ENCODE measurements at regions not wholly inside any gene's neighbourhood (a gene's known extent, or its start where the extent isn't known, plus 50 kb on each side); places are given as distances from the start of the nearest gene placed in this dataset.
"Not testable (repeated sequence)": the region's sequence is repeated elsewhere in the genome, so short reads cannot be mapped to it uniquely, and the experiment has no call there.

DNA sequence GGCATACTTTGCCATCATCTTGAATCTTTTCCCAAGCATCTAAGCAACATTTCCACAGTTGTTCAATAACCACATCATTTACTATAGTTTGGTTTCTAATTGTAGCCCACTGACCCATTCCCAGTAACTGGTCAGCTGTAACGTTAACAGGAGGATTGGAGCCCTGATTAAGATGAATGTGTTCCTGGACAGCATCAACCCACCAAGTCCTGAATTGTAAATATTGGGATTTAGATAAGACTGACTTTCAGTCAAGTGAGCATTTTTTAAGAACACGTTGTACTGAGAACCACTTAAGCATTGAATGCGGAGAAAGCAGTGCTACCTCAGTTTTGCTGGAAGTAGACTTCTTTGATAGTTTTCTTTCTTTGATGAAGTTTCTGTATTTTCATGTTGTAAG is 53.3 kb upstream of the ARL4D start:
- peaks cover 7 to 27% (median 8%) of the 10 kb centered on the region in 3 donors for H3K4me1 ChIP-seq (ENCODE audit: control insufficient read depth in 3 of 3, insufficient read depth in 3 of 3, low read length in 3 of 3)
- not testable (repeated sequence) for H3K4me3 ChIP-seq (ENCODE audit: low read length in 3 of 3); H3K36me3 ChIP-seq (ENCODE audit: control insufficient read depth in 3 of 3, insufficient read depth in 3 of 3, low read length in 3 of 3); H3K9ac ChIP-seq (ENCODE audit: low read depth in 1 of 3, low read length in 3 of 3); H3K9me3 ChIP-seq (ENCODE audit: control insufficient read depth in 3 of 3, low read length in 3 of 3); H3K27me3 ChIP-seq (ENCODE audit: control insufficient read depth in 3 of 3, insufficient read depth in 3 of 3, low read length in 3 of 3); H3K27ac ChIP-seq (ENCODE audit: low read depth, low read length)

DNA sequence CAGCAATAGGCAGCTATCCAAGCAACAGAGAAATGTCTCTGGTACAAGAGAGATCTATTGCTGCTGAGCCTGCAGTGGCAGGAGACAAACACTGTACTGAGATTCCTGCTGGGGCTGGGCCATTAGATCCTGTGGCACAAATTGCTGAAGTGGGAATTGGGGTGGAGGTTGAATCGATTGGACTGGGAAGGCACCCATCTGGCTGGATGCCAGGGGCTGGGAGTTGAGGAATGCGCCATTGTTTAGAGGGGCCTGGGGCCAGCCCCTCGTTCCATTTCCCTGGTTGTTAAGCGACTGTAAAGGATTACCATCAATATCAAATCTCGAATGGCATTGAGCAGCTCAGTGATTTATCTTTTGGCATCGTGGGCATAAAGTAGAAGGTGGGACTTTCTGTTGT is 54.1 kb upstream of the ARL4D start:
- no peak overlapping the region for H3K4me3 ChIP-seq (ENCODE audit: low read length in 3 of 3)
- H3K36me3 ChIP-seq (ENCODE audit: control insufficient read depth in 3 of 3, insufficient read depth in 3 of 3, low read length in 3 of 3) = peaks cover 0 to 4% (median 0%) of the 10 kb centered on the region in 3 donors
- H3K4me1 ChIP-seq (ENCODE audit: control insufficient read depth in 3 of 3, insufficient read depth in 3 of 3, low read length in 3 of 3) = peaks cover 7 to 27% (median 8%) of the 10 kb centered on the region in 3 donors
- no peak overlapping the region for H3K9ac ChIP-seq (ENCODE audit: low read depth in 1 of 3, low read length in 3 of 3)
- no peak overlapping the region for H3K27ac ChIP-seq (ENCODE audit: low read depth, low read length)
- H3K27me3 ChIP-seq (ENCODE audit: control insufficient read depth in 3 of 3, insufficient read depth in 3 of 3, low read length in 3 of 3) = no peaks in the 10 kb centered on the region
- peaks cover 0 to 7% (median 7%) of the 10 kb centered on the region in 3 donors for H3K9me3 ChIP-seq (ENCODE audit: control insufficient read depth in 3 of 3, low read length in 3 of 3)

DNA sequence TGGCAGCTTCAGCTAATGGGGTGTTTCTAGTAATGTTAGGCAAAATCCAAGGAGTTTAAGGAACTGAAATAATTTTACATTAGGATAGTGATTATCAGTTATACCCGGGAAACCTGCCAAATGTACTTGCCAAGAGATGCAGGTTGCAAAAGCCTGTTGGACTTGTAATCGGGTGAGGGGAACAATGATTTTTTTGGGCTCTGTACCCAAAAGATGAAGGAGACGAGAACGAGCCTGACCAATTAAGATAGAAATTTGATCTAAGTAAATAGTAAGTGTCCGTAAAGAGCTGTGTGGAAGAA is 56.3 kb upstream of the ARL4D start:
- H3K9ac ChIP-seq (ENCODE audit: low read depth in 1 of 3, low read length in 3 of 3) = peak overlapping the region in 1 of 3 donors; percentile 18
- H3K27ac ChIP-seq (ENCODE audit: low read depth, low read length) = no peak overlapping the region
- H3K27me3 ChIP-seq (ENCODE audit: control insufficient read depth in 3 of 3, insufficient read depth in 3 of 3, low read length in 3 of 3) = no peaks in the 10 kb centered on the region
- H3K4me1 ChIP-seq (ENCODE audit: control insufficient read depth in 3 of 3, insufficient read depth in 3 of 3, low read length in 3 of 3) = peaks cover 8 to 31% (median 10%) of the 10 kb centered on the region in 3 donors
- H3K4me3 ChIP-seq (ENCODE audit: low read length in 3 of 3) = no peak overlapping the region
- no peaks in the 10 kb centered on the region for H3K36me3 ChIP-seq (ENCODE audit: control insufficient read depth in 3 of 3, insufficient read depth in 3 of 3, low read length in 3 of 3)
- peaks cover 0 to under 1% (median 0%) of the 10 kb centered on the region in 3 donors for H3K9me3 ChIP-seq (ENCODE audit: control insufficient read depth in 3 of 3, low read length in 3 of 3)

DNA sequence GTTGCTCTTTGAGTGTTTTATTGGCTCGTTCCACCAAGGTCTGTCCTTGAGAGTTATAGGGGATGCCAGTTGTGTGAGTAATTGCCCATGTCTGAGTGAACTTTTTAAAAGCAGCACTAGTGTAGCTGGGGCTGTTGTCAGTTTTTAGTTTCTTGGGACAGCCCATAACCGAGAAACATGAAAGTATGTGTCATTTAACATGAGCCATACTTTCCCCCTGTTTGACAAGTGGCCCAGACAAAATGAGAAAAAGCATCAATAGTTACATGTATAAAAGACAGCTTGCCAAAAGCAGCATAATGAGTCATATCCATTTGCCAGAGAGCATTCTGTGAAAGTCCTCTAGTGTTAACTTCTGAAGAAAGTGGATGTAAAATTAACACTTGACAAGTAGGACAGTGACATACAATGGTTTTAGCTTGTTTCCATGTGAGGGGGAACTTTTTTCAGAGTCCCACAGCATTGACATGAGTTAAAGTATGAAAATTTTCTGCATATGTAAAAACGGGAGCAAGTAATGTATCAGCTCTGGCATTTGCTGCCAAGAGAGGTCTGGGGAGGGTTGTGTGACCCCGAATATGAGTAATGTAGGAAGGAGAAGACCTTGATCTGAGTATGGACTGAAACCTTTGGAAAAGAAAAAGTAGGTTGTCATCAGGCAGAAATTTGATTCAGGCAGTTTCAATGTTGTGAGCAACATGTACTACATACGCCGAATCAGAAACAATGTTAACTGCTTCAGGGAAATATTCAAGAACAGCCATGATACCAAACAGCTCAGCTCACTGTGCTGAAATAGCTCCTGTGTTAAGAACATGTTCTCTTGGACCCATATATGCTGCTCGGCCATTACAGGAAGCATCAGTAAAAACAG is 56.8 kb upstream of the ARL4D start:
- Histone ChIP-seq H3K9me3 (ENCODE audit: control insufficient read depth in 3 of 3, low read length in 3 of 3) (no peaks in the 10 kb centered on the region), H3K27ac (ENCODE audit: low read depth, low read length) (peak overlapping the region; percentile 22), H3K4me1 (ENCODE audit: control insufficient read depth in 3 of 3, insufficient read depth in 3 of 3, low read length in 3 of 3) (peaks cover 8 to 31% (median 10%) of the 10 kb centered on the region in 3 donors), H3K27me3 (ENCODE audit: control insufficient read depth in 3 of 3, insufficient read depth in 3 of 3, low read length in 3 of 3) (no peaks in the 10 kb centered on the region), H3K4me3 (ENCODE audit: low read length in 3 of 3) (no peak overlapping the region), H3K36me3 (ENCODE audit: control insufficient read depth in 3 of 3, insufficient read depth in 3 of 3, low read length in 3 of 3) (no peaks in the 10 kb centered on the region), H3K9ac (ENCODE audit: low read depth in 1 of 3, low read length in 3 of 3) (peak overlapping the region in 2 of 3 donors; percentile 8 to 18)

DNA sequence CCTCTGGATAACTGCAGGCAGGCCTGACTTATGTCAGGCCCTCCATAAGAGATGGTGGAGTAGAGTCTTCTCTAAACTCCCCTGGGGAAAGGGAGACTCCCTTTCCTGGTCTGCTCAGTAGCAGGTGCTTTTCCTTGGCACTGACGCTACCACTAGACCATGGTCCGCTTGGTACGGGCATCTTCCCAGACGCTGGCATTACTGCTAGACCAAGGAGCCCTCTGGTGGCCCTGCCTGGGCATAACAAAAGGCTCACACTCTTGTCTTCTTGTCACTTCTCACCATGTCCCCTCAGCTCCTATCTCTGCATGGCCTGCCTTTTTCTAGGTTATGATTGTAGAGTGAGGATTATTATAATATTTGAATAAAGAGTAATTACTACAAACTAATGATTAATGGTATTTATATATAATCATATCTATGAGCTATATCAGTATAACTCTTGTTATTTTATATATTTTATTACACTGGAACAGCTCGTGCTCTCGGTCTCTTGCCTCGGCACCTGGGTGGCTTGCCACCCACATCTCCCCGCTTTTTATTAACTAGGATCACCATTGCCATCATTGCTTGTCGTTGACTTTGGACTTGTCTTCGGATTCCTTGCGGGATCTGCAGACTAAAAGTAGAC is 59.8 kb upstream of the ARL4D start:
- Histone ChIP-seq H3K9me3 (ENCODE audit: control insufficient read depth in 3 of 3, low read length in 3 of 3) (no peaks in the 10 kb centered on the region), H3K36me3 (ENCODE audit: control insufficient read depth in 3 of 3, insufficient read depth in 3 of 3, low read length in 3 of 3) (no peaks in the 10 kb centered on the region), H3K4me1 (ENCODE audit: control insufficient read depth in 3 of 3, insufficient read depth in 3 of 3, low read length in 3 of 3) (peaks cover 6 to 25% (median 11%) of the 10 kb centered on the region in 3 donors), H3K9ac (ENCODE audit: low read depth in 1 of 3, low read length in 3 of 3) (no peak overlapping the region), H3K27me3 (ENCODE audit: control insufficient read depth in 3 of 3, insufficient read depth in 3 of 3, low read length in 3 of 3) (no peaks in the 10 kb centered on the region), H3K4me3 (ENCODE audit: low read length in 3 of 3) (no peak overlapping the region), H3K27ac (ENCODE audit: low read depth, low read length) (no peak overlapping the region)

DNA sequence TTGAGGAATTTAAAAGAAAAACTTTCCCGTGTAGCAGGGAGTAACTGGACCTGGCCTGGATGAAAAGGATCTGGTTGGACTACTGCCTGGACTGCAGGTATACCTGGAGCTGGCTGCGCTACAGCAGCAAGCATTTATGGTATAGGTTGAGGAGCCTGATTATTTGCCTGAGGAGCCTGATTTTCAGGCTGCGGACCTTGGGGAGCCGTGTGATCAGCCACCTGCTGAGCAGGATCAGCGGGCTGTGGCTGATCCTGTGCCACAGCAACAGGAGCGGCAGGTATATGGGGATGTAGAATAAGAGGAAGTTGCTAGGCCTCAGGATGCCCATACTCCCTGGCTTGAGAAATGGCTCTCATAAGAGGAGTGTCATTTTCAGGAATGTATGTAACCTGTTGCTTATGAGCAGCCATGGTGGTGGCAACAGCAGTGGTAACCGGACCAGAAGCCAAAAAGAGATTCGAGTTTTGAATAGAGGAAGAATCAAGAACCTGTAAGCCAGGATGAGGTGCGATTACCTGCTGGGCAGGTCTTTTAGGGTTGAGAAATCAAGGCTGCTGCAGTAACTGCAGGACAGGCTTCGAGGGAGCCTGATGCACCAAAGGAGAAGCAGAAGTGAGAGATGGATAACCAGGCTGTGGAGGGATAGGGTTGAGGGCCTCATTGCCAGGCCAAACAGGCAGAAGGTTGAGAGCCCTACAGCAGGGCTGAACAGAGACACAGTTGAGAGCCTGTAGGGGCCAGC is 60.9 kb upstream of the ARL4D start:
- no peak overlapping the region for H3K4me3 ChIP-seq (ENCODE audit: low read length in 3 of 3)
- H3K9me3 ChIP-seq (ENCODE audit: control insufficient read depth in 3 of 3, low read length in 3 of 3) = no peaks in the 10 kb centered on the region
- no peaks in the 10 kb centered on the region for H3K27me3 ChIP-seq (ENCODE audit: control insufficient read depth in 3 of 3, insufficient read depth in 3 of 3, low read length in 3 of 3)
- peaks cover 12 to 27% (median 16%) of the 10 kb centered on the region in 3 donors for H3K4me1 ChIP-seq (ENCODE audit: control insufficient read depth in 3 of 3, insufficient read depth in 3 of 3, low read length in 3 of 3)
- no peaks in the 10 kb centered on the region for H3K36me3 ChIP-seq (ENCODE audit: control insufficient read depth in 3 of 3, insufficient read depth in 3 of 3, low read length in 3 of 3)
- H3K27ac ChIP-seq (ENCODE audit: low read depth, low read length) = no peak overlapping the region
- H3K9ac ChIP-seq (ENCODE audit: low read depth in 1 of 3, low read length in 3 of 3) = no peak overlapping the region

DNA sequence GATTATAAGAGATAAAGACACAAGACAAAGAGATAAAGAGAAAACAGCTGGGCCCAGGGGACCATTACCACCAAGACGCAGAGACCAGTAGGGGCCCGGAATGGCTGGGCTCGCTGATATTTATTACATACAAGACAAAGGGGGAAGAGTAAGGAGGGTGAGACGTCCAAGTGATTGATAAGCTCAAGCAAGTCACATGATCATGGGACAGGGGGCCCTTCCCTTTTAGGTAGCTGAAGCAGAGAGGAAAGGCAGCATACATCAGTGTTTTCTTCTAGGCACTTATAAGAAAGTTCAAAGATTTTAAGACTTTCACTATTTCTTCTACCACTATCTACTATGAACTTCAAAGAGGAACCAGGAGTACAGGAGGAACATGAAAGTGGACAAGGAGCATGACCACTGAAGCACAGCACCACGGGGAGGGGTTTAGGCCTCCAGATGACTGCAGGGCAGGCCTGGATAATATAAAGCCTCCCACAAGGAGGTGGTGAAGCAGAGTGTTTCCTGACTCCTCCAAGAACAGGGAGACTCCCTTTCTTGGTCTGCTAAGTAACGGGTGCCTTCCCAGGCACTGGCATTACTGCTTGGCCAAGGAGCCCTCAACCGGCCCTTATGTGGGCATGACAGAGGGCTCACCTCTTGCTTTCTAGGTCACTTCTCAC is 63.9 kb upstream of the ARL4D start:
- no peak overlapping the region for H3K9ac ChIP-seq (ENCODE audit: low read depth in 1 of 3, low read length in 3 of 3)
- H3K27ac ChIP-seq (ENCODE audit: low read depth, low read length) = no peak overlapping the region
- no peaks in the 10 kb centered on the region for H3K27me3 ChIP-seq (ENCODE audit: control insufficient read depth in 3 of 3, insufficient read depth in 3 of 3, low read length in 3 of 3)
- peaks cover 7 to 12% (median 9%) of the 10 kb centered on the region in 3 donors for H3K4me1 ChIP-seq (ENCODE audit: control insufficient read depth in 3 of 3, insufficient read depth in 3 of 3, low read length in 3 of 3)
- no peaks in the 10 kb centered on the region for H3K36me3 ChIP-seq (ENCODE audit: control insufficient read depth in 3 of 3, insufficient read depth in 3 of 3, low read length in 3 of 3)
- no peak overlapping the region for H3K4me3 ChIP-seq (ENCODE audit: low read length in 3 of 3)
- H3K9me3 ChIP-seq (ENCODE audit: control insufficient read depth in 3 of 3, low read length in 3 of 3) = no peaks in the 10 kb centered on the region

DNA sequence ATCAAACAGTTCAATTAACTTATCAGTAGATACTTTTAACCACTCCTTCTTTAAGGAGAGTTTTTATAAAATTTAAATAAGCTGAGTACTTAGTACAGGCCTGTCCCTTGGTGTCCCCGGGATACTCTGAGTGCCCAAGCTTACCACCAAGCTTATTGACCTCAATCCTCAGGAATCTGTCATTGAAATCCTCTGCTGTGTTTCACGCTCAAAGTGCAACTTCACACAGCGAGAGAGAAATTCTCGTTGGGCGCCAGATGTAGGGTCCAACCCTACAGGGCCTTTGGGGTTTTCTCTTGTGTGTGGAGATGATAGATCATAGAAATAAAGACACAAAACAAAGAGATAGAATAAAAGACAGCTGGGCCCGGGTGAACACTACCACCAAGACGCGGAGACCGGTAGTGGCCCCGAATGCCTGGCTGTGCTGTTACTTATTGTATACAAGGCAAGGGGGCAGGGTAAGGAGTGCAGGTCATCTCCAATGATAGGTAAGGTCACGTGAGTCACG is 65.3 kb upstream of the ARL4D start:
- Histone ChIP-seq H3K4me1 (ENCODE audit: control insufficient read depth in 3 of 3, insufficient read depth in 3 of 3, low read length in 3 of 3) (peaks cover 6 to 9% (median 7%) of the 10 kb centered on the region in 3 donors), H3K36me3 (ENCODE audit: control insufficient read depth in 3 of 3, insufficient read depth in 3 of 3, low read length in 3 of 3) (no peaks in the 10 kb centered on the region), H3K27me3 (ENCODE audit: control insufficient read depth in 3 of 3, insufficient read depth in 3 of 3, low read length in 3 of 3) (no peaks in the 10 kb centered on the region), H3K27ac (ENCODE audit: low read depth, low read length) (no peak overlapping the region), H3K4me3 (ENCODE audit: low read length in 3 of 3) (peak overlapping the region in 1 of 3 donors; percentile 47), H3K9me3 (ENCODE audit: control insufficient read depth in 3 of 3, low read length in 3 of 3) (no peaks in the 10 kb centered on the region), H3K9ac (ENCODE audit: low read depth in 1 of 3, low read length in 3 of 3) (peak overlapping the region in 1 of 3 donors; percentile 71)

DNA sequence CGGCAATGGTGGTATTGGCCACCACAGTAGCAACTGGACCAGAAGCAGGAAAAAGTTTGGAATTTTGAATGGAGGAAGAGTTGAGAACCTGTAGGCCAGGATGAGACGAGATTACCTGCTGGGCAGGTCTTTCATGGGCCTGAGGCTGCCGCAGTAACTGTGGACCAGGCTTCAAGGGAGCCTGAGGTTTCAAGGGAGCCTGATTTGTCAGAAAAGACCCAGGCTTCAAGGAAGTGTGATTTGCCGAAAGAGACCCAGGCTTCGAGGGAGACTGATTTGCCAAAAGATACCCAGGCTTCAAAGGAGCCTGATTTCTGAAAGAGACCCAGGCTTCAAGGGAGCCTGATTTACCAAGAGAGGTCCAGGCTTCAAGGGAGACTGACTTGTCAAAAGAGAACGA is 66.6 kb upstream of the ARL4D start:
- peaks cover 9 to 16% (median 13%) of the 10 kb centered on the region in 3 donors for H3K4me1 ChIP-seq (ENCODE audit: control insufficient read depth in 3 of 3, insufficient read depth in 3 of 3, low read length in 3 of 3)
- H3K27me3 ChIP-seq (ENCODE audit: control insufficient read depth in 3 of 3, insufficient read depth in 3 of 3, low read length in 3 of 3) = no peaks in the 10 kb centered on the region
- H3K4me3 ChIP-seq (ENCODE audit: low read length in 3 of 3) = no peak overlapping the region
- H3K36me3 ChIP-seq (ENCODE audit: control insufficient read depth in 3 of 3, insufficient read depth in 3 of 3, low read length in 3 of 3) = no peaks in the 10 kb centered on the region
- no peaks in the 10 kb centered on the region for H3K9me3 ChIP-seq (ENCODE audit: control insufficient read depth in 3 of 3, low read length in 3 of 3)
- H3K27ac ChIP-seq (ENCODE audit: low read depth, low read length) = no peak overlapping the region
- no peak overlapping the region for H3K9ac ChIP-seq (ENCODE audit: low read depth in 1 of 3, low read length in 3 of 3)

Data from skeletal muscle tissue (tissue), 3 donors.